Glomerular visceral epithelial cell (primary cell): ENCODE measurements at regions not wholly inside any gene's neighbourhood (a gene's known extent, or its start where the extent isn't known, plus 50 kb on each side); places are given as distances from the start of the nearest gene placed in this dataset.
"Not testable (repeated sequence)": the region's sequence is repeated elsewhere in the genome, so short reads cannot be mapped to it uniquely, and the experiment has no call there.

Experiments used
- DNase-seq: peaks from one replicate; pipeline ENCODE4 v3.0.0-alpha.2; 2016; ENCODE audit errors: extremely low spot score

- no peak for DNase-seq
These were observed 206.9 kb downstream of the ICOS start for GRCh38 chr2:204143216-204144014.

- DNase-seq = no peak
These were observed 207.9 kb downstream of the ICOS start for GRCh38 chr2:204144492-204144891.

- peak; percentile 74 for DNase-seq
These were observed 208.7 kb downstream of the ICOS start for GRCh38 chr2:204145263-204145751.

GRCh38 chr2:204145791-204146190, 209.2 kb downstream of the ICOS start:
- no peak for DNase-seq

GRCh38 chr2:204147040-204147439, 210.5 kb downstream of the ICOS start:
- not testable (repeated sequence) for DNase-seq

- DNase-seq = no peak
These were observed 214.2 kb downstream of the ICOS start for GRCh38 chr2:204150721-204151120.

GRCh38 chr2:204152616-204153015, 216.1 kb downstream of the ICOS start:
- DNase-seq = no peak

GRCh38 chr2:204154863-204155262, 218.3 kb downstream of the ICOS start:
- no peak for DNase-seq

- DNase-seq = no peak
These were observed 219.9 kb downstream of the ICOS start for GRCh38 chr2:204156456-204156855.

- DNase-seq = no peak
These were observed 221.1 kb downstream of the ICOS start for GRCh38 chr2:204157684-204158083.

- DNase-seq = no peak
These were observed 223.0 kb downstream of the ICOS start for GRCh38 chr2:204159526-204159925.

GRCh38 chr2:204160989-204161388, 224.4 kb downstream of the ICOS start:
- no peak for DNase-seq

- DNase-seq = no peak
These were observed 225.3 kb downstream of the ICOS start for GRCh38 chr2:204161886-204162285.

GRCh38 chr2:204166961-204167360, 230.4 kb downstream of the ICOS start:
- no peak for DNase-seq

- DNase-seq = not testable (repeated sequence)
These were observed 231.1 kb downstream of the ICOS start for GRCh38 chr2:204167670-204168069.

- DNase-seq = no peak
These were observed 233.8 kb downstream of the ICOS start for GRCh38 chr2:204170411-204170810.

GRCh38 chr2:204171432-204172144, 235.0 kb downstream of the ICOS start:
- DNase-seq = no peak

GRCh38 chr2:204172145-204172600, 235.6 kb downstream of the ICOS start:
- DNase-seq = no peak

GRCh38 chr2:204174034-204174433, 237.5 kb downstream of the ICOS start:
- DNase-seq = no peak

GRCh38 chr2:204175552-204176271, 239.1 kb downstream of the ICOS start:
- no peak for DNase-seq

- no peak for DNase-seq
These were observed 239.7 kb downstream of the ICOS start for GRCh38 chr2:204176306-204176705.

- DNase-seq = no peak
These were observed 240.9 kb downstream of the ICOS start for GRCh38 chr2:204177251-204177976.
